ENCODE measurements at regions not wholly inside any gene's neighbourhood (a gene's known extent, or its start where the extent isn't known, plus 50 kb on each side); places are given as distances from the start of the nearest gene placed in this dataset.

GRCh38 chr7:94231305-94231704 is 163.4 kb upstream of the COL1A2 start:
- DNase-seq (ENCODE audit: low read depth), result no peak

GRCh38 chr7:94236960-94237359 is 157.7 kb upstream of the COL1A2 start:
- DNase-seq (ENCODE audit: low read depth), result no peak

- DNase-seq (ENCODE audit: low read depth), result no peak
These were observed 157.3 kb upstream of the COL1A2 start for GRCh38 chr7:94237417-94237816.

GRCh38 chr7:94239661-94240234 is 154.9 kb upstream of the COL1A2 start:
- no peak for DNase-seq (ENCODE audit: low read depth)

GRCh38 chr7:94240902-94241301 is 153.8 kb upstream of the COL1A2 start:
- DNase-seq (ENCODE audit: low read depth), result no peak

GRCh38 chr7:94241402-94241925 is 153.2 kb upstream of the COL1A2 start:
- DNase-seq (ENCODE audit: low read depth), result no peak

- no peak for DNase-seq (ENCODE audit: low read depth)
These were observed 151.5 kb upstream of the COL1A2 start for GRCh38 chr7:94243066-94243711.

- no peak for DNase-seq (ENCODE audit: low read depth)
These were observed 149.9 kb upstream of the COL1A2 start for GRCh38 chr7:94244760-94245159.

GRCh38 chr7:94245500-94245899 is 149.2 kb upstream of the COL1A2 start:
- DNase-seq (ENCODE audit: low read depth), result no peak

GRCh38 chr7:94247970-94248369 is 146.7 kb upstream of the COL1A2 start:
- no peak for DNase-seq (ENCODE audit: low read depth)

GRCh38 chr7:94249631-94250030 is 145.1 kb upstream of the COL1A2 start:
- DNase-seq (ENCODE audit: low read depth), result no peak

GRCh38 chr7:94250124-94250523 is 144.6 kb upstream of the COL1A2 start:
- no peak for DNase-seq (ENCODE audit: low read depth)

- no peak for DNase-seq (ENCODE audit: low read depth)
These were observed 143.7 kb upstream of the COL1A2 start for GRCh38 chr7:94250987-94251386.

GRCh38 chr7:94252124-94252523 is 142.6 kb upstream of the COL1A2 start:
- DNase-seq (ENCODE audit: low read depth), result no peak

GRCh38 chr7:94252971-94253370 is 141.7 kb upstream of the COL1A2 start:
- DNase-seq (ENCODE audit: low read depth), result no peak

GRCh38 chr7:94253686-94254085 is 141.0 kb upstream of the COL1A2 start:
- DNase-seq (ENCODE audit: low read depth), result no peak

GRCh38 chr7:94258418-94259300 is 136.0 kb upstream of the COL1A2 start:
- no peak for DNase-seq (ENCODE audit: low read depth)

GRCh38 chr7:94261067-94261466 is 133.6 kb upstream of the COL1A2 start:
- DNase-seq (ENCODE audit: low read depth), result no peak

GRCh38 chr7:94264756-94265155 is 129.9 kb upstream of the COL1A2 start:
- no peak for DNase-seq (ENCODE audit: low read depth)

- DNase-seq (ENCODE audit: low read depth), result no peak
These were observed 129.2 kb upstream of the COL1A2 start for GRCh38 chr7:94265456-94265855.

GRCh38 chr7:94266238-94266644 is 128.5 kb upstream of the COL1A2 start:
- no peak for DNase-seq (ENCODE audit: low read depth)

- DNase-seq (ENCODE audit: low read depth), result no peak
These were observed 123.9 kb upstream of the COL1A2 start for GRCh38 chr7:94270772-94271171.
